GM21529 (cell line): ENCODE measurements at regions not wholly inside any gene's neighbourhood (a gene's known extent, or its start where the extent isn't known, plus 50 kb on each side); places are given as distances from the start of the nearest gene placed in this dataset.
"Not testable (repeated sequence)": the region's sequence is repeated elsewhere in the genome, so short reads cannot be mapped to it uniquely, and the experiment has no call there.

Source experiments
- ATAC-seq: cut with Tn5 transposase; IDR thresholded peaks from one replicate; pipeline ENCODE4 v1.9.1; 2021; ENCODE audit not compliant: unreplicated experiment

DNA sequence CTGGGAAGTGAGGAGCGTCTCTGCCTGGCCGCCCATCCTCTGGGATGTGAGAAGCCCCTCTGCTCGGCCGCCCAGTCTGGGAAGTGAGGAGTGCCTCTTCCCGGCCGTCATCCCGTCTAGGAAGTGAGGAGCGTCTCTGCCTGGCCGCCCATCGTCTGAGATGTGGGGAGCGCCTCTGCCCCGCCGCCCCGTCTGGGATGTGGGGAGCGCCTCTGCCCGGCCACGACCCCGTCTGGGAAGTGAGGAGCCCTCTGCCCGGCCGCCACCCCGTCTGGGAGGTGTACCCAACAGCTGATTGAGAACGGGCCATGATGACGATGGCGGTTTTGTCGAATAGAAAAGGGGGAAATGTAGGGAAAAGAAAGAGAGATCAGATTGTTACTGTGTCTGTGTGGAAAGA lies 173.9 kb upstream of the PRSS1 start:
- ATAC-seq = not testable (repeated sequence)

GRCh38 chr7:142571581-142571980 lies 177.7 kb upstream of the PRSS1 start:
- ATAC-seq = no peak

DNA sequence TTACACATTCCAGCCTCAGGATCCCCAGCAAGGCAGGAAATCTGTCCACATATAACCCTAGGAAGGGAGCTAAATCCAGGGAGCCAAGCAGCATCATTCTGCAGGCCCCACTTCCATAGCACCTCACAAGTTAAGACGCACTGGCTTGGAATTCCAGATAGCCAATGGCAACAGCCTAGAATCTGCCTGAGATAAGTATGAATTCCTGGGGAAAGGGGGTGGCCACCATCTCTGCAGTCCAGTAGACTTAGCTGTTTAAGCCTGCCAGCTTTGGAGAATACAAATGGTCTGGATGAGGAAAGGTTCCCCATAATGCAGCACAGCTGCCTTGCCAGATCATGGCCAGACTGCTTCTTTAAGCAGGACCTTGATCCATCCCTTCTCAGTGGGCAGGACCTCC lies 179.4 kb upstream of the PRSS1 start:
- no peak for ATAC-seq

DNA sequence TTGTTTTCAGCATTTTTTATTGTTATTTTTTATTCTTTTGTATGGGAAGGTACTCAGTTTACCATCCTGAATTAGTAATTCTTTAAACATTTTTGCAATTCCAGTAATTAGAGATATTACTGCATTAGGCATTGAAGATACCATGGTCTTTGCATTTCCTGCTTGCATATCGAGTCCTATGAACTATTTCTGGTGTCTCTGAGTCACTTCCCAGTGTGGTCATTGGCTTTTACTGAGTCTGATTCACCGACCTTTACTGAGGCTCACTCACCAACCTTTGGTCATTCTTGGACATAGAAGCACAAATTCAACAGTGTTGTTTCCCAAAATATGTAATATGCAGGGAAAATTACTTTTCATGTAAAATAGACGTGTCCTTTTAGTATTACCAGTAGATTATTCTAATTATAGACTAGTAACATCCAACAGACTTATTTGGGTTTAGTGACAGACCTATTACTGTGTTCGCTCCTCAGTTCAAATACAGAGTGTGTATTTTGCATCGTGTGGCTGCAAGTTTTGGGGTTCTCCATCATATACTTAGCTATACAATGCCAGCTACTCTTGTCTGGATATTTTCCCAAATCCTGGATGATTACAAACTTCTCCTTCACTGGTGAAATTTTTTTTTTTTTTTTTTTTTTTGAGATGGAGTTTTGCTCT lies 180.7 kb upstream of the PRSS1 start:
- ATAC-seq = no peak

DNA sequence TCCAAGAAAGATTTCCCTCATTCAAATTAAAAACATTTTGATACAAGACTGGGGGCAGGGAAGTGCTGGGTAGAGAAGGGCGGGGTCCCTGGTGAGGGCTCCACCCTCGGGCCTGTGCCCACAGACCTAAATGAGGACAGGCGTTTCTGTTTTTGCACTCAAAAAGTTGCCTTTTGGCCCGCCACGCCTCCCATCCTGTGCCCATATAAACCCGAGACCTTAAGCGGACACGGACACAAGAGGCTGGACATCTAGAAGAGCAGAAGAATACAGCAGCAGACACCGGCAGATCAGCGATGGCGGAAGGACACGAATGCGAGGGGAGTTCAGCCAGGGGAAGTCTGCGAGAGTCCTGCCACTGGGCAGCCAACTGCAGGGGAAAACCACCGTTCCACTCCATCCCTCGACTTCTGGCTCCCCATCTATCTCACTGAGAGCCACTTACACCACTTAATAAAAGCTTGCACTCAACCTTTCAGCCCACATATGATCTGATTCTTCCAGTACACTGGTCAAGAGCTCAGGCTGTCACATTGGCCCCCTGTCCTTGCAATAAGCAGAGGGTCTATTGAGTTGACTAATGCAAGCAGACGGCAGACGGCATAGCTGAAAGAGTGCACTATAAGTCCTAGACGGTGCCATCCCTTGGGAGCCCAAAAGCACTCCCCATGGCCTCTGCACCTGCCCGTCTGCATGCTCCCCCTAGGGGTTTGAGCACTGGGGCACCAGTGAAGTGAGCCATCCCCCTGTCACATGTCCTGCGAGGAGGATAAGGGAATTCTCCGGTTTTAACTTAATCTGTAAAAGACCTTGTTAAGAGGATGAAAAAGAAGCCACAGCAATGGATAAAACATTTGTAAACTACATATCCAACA lies 181.8 kb upstream of the PRSS1 start:
- ATAC-seq = no peak

GRCh38 chr7:142566271-142566670 lies 183.0 kb upstream of the PRSS1 start:
- ATAC-seq = no peak

DNA sequence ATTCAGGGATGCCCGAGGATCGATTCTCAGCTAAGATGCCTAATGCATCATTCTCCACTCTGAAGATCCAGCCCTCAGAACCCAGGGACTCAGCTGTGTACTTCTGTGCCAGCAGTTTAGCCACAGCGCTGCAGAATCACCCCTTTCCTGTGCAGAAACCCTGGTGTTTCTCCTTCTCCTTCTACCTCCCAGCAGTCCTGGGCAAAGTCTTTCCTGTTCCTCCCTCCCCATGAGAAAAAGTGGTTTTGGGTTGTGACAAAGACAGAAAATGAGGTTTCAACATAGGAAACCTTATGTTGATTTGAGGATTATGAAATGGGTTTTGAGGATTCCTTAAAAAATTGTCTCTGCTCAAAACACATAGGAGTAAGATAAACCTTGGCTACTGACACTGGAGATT lies 185.1 kb upstream of the PRSS1 start:
- not testable (repeated sequence) for ATAC-seq

DNA sequence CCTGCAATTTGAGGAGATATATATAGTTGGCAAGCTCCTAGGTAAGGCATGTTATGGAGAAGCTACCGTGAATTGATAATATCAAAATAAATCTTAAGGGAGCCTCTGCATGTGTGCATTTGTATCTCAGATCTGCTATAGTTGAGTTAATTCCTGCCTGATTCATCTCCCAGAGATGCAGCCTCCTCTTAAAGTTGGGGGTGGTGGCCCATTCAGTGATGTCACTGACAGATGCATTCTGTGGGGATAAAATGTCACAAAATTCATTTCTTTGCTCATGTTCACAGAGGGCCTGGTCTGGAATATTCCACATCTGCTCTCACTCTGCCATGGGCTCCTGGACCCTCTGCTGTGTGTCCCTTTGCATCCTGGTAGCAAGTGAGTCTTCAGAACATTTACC lies 185.8 kb upstream of the PRSS1 start:
- no peak for ATAC-seq

DNA sequence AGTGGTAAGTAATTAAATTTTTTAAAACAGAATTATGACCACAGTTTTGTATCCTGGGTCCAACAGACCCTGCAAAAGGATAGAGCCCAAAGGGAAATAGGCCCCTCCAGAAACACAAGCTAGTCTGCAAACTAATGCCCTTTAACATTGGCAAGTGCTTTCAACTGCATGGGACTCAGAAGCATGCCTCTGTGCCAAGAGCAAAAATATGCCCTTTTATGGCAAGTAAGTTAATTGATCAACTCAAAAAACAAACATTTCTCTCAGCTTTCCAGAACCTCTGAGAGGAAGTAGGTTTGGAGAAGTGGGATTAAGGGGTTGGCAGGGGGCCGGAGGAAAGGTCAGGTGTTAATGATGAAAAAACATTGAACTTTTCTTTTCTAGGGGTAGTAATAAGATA lies 186.6 kb upstream of the PRSS1 start:
- no peak for ATAC-seq

DNA sequence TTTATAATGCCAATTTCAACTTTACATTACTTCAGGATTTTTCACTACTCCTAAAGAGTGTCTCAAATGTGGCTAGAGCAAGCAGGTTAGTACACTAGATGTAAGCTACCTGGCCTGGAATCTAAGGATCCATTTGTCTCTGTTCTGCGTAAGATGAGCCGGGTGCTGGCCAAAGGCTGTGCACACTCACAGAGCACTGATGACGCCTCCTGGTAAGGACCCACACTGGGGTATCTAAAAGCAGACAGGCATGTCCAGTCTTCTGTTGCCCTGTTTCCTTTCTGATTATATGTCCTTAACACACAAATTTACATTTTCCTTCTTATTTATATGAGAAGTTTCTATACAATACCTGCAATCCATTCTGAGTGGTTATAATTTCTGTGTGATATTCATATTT lies 187.9 kb upstream of the PRSS1 start:
- not testable (repeated sequence) for ATAC-seq

DNA sequence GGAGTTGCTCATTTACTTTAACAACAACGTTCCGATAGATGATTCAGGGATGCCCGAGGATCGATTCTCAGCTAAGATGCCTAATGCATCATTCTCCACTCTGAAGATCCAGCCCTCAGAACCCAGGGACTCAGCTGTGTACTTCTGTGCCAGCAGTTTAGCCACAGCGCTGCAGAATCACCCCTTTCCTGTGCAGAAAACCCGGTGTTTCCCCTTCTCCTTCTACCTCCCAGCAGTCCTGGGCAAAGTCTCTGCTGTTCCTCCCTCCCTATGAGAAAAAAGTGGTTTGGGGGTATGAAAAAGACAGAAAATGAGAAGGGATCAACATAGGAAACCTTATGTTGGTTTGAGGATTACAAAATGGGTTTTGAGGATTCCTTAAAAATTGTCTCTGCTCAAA lies 188.5 kb upstream of the PRSS1 start:
- ATAC-seq = not testable (repeated sequence)

GRCh38 chr7:142560166-142560565 lies 189.1 kb upstream of the PRSS1 start:
- ATAC-seq = no peak

GRCh38 chr7:142557971-142558582 lies 191.2 kb upstream of the PRSS1 start:
- ATAC-seq = peak; percentile 90

DNA sequence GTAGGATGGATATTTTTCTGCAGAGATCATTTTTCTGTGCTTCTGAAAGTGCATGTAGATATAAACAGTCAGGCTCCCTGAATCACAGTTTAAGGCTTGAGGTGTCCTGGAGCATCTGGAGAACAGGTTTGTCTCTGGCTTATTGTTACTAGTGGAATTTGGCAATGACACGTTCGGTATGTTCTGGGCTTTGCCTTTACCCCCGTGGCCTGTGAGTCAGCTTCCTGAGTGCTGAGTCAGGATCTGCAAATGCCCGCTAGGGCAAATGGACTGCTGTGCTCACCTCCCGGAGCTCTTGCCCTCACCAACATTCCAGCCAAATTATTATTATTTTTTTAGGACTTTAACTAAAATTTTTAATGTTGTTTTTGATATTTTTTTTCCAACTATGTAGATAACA lies 192.5 kb upstream of the PRSS1 start:
- no peak for ATAC-seq

GRCh38 chr7:142554560-142555532 lies 194.4 kb upstream of the PRSS1 start:
- no peak for ATAC-seq

DNA sequence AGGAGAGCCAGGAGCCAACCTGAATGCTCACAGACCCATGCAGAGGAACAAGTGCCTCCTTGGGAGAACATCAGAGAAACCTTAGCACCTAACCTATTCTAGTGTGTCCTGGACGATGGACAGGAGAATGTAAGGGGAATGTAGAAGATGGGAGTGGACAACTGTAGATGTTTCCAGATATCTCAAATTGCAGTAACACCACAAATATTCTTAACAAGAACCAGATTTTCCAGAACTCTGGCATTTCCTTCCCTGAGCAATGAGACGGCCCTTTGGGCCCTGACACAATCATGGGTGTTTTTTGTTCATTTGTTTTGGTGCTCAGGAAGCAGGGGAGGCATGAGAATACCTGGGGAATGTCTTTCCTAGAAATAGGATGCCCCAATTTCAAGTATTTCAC lies 196.1 kb upstream of the PRSS1 start:
- no peak for ATAC-seq

- ATAC-seq = no peak
Observed at GRCh38 chr7:142548978-142549377, 200.3 kb upstream of the PRSS1 start.

DNA sequence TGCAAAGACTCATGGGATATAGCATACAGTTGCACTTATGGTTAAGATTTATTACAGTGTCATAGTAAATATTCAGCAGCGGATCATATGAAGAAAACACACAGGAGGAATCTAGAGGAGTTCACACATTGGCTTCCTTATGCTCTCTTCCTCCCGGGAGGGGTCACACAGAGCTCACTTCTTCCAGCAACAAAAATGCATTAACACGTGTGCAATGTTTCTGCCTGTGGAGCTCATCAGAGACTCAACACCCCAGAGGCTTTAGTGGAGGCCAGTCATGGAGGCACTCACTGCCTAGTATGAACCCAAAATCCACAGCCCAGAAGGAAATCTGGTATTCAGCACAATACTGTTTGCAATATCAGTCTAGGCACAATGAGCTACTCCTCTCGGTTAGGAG lies 202.8 kb upstream of the PRSS1 start:
- no peak for ATAC-seq

DNA sequence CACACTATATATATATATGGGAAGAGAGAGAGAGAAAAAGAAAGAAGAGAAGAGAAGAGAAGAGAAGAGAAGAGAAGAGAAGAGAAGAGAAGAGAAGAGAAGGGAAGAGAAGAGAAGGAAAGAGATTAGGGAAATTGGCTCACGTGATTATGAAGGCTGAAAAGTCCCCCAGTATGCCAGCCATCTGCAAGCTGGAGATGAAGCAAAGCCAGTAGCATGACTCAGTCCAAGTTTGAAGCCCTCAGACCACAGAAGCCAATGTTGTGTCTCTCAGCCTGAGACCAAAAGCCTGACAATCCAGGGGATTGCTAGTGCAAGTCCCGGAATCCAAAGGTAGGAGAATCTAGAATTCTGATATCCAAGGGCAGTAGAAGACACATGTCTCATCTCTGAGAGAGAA lies 206.3 kb upstream of the PRSS1 start:
- ATAC-seq = no peak

- ATAC-seq = no peak
Observed at GRCh38 chr7:142542105-142542504, 207.2 kb upstream of the PRSS1 start.

DNA sequence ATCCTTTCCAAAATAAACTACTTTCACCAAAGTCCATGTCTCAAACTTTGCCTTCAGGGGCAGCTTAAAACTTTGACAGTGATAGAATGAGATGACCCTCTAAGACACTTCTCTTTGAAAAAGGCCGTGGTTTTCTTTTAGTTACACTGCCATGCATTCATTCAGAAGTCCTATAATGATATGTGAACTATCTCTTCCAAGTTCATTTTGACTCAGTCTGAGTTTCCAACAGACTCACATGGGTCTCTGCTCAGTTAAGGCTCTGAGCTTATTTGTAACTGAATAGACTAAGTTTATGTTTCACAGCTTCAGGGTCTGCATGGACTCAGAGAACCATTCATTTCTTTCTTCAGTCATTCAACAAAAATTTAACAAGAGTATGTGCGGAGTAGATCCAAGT lies 208.9 kb upstream of the PRSS1 start:
- ATAC-seq = no peak
